Fibroblast of skin of scalp (primary cell): ENCODE measurements at regions not wholly inside any gene's neighbourhood (a gene's known extent, or its start where the extent isn't known, plus 50 kb on each side); places are given as distances from the start of the nearest gene placed in this dataset.

Experiments
- DNase-seq: peaks from one replicate; pipeline ENCODE4 v3.0.0-alpha.2; 2013

GRCh38 chr2:117396161-117396560 is 418.3 kb upstream of the DDX18 start:
- DNase-seq = no peak

DNA sequence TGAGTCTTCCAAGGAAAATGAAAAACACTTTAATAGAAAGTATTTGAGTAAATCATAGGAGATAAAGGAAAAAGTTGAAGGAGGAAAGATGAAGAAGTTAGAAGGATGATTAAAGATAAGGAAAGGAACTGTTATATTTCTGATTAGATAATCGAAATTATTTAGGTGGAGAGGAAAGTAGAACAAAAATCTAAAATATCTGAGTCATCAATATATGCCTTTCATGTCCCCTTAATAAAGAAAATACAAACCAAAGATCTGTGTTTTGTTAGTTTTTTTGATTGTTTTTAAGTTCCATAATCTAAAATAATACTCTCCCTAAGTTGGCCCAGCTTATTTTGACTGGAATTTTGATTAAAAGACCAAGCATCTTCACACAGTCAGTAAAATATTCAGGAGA is 412.9 kb upstream of the DDX18 start:
- no peak for DNase-seq

DNA sequence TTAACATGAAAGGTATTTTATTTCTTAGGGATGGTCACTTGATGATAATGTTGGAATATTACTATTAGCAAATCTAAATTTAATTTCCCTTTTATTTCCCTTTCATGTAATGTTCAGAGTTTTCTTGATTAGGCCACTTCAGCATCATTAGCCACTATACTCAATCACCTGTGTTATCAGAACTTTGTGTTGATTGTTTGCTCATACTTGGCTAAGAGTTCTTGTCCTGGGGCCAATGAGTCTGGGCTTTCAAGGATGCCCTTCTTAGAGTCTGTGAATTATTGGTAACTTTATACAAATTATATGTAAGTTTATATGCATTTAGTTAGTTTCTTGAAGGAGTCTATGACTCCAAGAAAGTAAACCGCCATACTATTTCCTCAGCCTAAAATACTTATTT is 408.0 kb upstream of the DDX18 start:
- no peak for DNase-seq

DNA sequence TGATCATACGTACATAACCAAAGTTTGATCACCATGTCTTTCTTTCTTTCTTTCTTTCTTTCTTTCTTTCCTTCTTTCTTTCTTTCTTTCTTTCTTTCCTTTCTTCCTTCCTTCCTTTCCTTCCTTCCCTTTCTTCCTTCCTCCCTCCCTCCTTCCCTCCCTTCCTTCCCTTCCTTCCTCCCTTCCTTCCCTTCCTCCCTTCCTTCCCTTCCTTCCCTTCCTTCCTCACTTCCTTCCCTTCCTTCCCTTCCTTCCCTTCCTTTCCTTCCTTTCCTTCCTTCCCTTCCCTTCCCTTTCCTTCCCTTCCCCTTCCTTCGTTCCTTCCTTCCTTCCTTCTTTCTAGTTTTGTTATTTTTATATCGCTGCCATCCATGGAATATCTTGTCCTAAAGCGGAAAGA is 406.7 kb upstream of the DDX18 start:
- no peak for DNase-seq

GRCh38 chr2:117409443-117409842 is 405.0 kb upstream of the DDX18 start:
- DNase-seq = no peak

DNA sequence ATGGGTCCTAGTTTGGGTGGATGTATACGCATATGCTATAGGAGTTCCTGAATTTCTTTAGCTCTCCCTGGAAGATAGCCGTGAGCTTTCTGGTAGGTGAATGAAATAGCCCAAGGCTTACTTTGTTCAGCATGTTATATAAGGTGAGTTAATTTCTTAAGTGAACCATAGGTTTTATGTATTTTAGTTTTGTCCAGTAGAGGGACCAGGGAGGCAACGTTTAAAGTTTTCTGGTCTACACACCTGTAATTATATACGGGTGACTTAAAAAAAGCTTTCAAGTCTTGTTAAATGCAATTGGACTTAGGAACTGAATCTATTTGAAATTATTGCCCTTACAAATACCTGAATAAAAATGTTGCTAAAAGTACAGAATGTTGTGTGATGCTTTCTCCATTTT is 402.5 kb upstream of the DDX18 start:
- no peak for DNase-seq

- DNase-seq = no peak
Measured at GRCh38 chr2:117432746-117433145, 381.7 kb upstream of the DDX18 start.

DNA sequence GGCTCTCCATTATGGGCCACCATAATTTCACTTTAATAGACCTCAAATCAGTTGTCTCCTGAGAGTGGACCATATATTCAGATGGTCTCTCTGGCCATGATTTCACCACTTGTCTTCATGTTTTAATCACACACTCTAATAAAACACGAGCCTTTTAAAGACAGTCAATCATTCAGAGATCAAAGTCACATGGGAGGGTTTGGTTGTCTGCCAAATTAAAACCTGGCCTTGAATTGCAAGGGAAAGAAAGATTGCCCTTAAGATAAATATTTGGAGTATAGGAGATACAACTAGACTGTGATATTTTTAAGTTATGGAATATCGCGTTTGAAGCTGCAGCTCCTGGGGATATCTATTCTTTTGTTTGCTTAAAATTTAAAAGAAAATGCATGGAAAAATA is 377.8 kb upstream of the DDX18 start:
- DNase-seq = no peak

DNA sequence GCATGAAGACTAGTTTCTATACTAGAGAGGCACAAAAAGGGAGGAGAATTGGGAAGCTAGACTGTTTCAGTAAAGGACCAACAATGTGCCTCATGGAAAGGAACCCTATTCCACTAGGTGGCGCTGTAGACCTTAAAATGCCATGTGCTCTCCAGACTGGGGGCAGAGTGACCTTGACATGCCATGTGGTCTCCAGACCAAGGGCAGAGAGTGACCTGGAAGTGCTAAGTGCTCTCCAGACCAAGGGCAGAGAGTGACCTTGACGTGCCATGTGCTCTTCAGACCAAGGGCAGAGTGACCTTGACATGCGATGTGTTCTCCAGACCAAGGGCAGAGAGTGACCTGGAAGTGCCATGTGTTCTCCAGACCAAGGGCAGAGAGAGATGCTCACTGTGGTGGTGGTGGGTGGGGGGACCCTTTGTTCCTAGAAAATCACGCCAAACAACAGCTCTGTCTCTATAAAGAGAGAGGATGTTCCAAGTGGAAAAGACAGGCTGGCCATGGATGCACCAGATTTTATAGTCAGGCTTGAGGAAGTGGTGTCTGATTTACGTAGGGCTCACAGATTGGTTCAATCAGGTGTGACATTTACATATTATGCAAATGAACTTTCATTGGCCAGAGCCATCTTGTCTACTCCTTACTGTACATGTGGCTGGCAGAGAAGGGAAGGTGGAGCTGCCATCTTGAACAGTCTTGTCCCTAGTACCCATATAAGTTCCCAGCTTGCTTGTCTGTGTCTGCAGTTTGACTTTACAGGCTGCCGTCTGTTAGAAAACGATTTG is 344.0 kb upstream of the DDX18 start:
- DNase-seq = no peak

- DNase-seq = no peak
Measured at GRCh38 chr2:117481608-117482007, 332.9 kb upstream of the DDX18 start.

DNA sequence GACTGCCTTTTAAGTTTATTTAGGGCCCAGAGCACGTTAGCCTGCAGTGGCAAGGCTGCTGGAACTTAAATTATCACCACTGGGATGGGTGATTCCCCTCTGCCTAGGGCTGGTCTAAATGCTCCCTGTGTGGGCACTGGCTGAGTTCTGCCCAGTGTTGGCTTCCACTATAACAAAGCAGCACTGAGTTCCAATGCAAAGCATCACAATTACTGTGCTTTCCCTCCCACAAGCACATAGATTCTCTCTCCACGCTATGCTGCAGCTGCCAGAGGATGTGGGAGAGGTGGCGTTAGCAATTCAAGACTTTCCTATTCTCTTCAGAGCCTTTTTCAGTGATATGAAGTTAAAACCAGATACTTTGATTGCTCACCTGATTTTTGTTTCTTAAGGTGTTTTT is 328.9 kb upstream of the DDX18 start:
- DNase-seq = no peak

- no peak for DNase-seq
Measured at GRCh38 chr2:117486081-117486480, 328.4 kb upstream of the DDX18 start.

- DNase-seq = no peak
Measured at GRCh38 chr2:117492209-117492851, 322.2 kb upstream of the DDX18 start.

DNA sequence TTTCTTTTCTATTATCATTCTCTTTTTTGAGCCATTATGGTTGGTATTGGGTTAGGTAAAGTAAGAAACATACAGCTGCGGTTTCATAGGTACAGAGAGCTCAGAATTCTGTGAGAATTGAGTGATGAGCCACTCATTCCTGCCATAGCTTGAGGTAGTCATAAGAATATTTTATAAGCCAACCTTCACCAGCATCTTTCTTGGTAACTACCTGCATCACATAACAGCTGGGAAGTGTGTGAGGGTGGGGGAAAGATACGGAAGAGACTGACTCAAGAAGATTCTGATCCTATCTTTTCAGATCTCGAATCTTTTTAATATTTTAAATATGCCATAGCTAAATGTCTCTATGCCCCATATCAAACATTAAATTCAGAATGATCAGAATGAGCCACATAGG is 313.8 kb upstream of the DDX18 start:
- no peak for DNase-seq

- DNase-seq = no peak
Measured at GRCh38 chr2:117502121-117502520, 312.4 kb upstream of the DDX18 start.

- no peak for DNase-seq
Measured at GRCh38 chr2:117512307-117512706, 302.2 kb upstream of the DDX18 start.

GRCh38 chr2:117514371-117514770 is 300.1 kb upstream of the DDX18 start:
- no peak for DNase-seq

GRCh38 chr2:117519238-117519637 is 295.3 kb upstream of the DDX18 start:
- DNase-seq = no peak

DNA sequence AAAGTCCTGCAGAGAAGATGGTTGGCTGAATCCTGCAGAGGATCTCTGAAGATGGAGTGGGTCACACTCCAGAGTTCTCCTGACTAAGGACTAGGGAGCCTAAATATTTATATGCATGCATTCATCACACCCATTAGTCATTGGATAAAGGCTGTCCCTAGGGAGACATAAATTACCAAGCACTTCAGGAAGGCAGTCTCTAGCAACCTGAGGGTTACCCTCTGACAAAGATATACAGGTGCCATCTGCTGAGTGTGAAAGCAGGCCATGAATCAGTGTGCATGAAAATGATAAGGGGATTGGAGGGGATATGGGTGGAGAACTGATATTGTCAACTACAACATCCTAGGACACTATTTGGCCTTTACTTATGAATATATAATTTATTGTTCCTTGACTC is 294.8 kb upstream of the DDX18 start:
- DNase-seq = no peak

DNA sequence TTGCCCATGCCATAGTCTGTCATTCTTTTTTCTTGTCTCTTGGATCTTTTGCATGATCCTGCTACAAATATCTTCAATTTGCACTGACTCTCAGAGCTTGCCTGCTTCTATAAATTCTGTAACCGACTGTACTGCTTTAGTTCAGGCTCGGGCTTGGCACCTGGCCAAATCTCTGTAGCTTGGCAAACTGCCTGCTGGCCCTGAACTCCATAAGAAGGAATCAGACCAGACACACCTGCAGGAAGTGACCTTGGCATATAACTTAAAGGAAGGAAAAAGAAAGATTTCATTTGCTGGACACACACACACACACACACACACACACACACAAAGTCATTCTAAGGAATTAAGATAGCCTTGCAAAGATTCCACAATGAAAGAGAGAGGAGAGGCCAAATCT is 291.2 kb upstream of the DDX18 start:
- DNase-seq = no peak

DNA sequence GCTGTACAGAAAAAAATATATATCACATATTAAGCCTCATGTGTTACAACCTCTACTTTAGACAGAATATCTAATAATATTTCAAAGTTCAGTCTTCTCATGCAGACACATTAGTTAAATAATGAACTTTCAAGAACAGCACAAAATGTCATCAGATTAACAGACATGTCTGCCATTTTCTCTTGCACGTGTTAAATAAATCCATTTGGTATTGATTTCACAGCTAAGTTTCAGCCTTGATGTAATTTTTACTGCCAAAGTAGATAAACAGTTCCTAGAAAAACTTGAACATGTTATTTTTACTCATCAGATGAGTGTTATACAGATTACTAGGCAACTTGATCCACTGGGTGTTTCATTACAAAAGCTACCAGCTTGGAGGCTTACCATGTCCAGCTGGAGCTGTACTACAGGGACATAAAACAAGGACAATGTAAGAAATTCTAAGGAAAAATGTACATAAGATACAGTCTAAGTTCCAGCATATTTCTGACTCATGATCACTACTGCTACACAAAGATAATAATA is 290.7 kb upstream of the DDX18 start:
- no peak for DNase-seq

DNA sequence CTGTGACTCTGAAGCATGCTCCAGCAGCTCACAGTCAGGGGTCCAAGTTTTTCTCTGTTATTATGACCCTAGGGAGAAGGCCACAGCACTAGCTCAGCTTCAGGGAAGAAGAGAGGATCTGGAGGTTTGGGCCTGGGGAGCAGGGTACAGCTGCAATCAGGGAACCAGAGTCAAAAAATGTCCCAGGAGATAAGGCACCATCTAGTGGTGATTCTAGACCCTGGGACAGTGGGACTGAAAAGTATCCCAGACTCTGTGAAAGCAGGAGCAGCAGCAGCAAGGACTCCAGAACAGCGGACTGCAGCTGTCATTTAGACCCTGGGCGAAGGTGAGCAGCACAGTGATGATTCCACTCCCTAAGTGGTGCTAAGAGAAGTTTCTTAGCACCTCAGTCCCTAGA is 278.4 kb upstream of the DDX18 start:
- no peak for DNase-seq

DNA sequence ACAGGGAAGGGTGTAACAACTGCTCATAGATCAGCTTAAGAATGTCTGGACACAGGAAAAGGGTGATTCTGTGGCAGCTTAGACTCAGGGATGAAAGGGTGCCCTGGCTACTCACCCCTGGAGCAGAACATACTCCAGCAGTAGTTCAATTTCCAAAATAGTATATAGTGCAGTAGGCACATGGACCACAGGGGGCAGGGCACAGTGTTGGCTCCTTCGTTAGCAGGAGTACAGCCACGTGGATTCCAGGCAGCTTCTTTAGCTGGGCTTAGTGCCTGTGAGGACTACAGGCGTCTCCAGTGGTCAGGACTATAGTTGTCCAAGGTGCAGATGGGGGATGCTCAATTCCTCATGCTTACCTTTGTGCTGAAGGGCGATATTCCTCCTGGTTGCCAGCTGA is 277.5 kb upstream of the DDX18 start:
- no peak for DNase-seq

DNA sequence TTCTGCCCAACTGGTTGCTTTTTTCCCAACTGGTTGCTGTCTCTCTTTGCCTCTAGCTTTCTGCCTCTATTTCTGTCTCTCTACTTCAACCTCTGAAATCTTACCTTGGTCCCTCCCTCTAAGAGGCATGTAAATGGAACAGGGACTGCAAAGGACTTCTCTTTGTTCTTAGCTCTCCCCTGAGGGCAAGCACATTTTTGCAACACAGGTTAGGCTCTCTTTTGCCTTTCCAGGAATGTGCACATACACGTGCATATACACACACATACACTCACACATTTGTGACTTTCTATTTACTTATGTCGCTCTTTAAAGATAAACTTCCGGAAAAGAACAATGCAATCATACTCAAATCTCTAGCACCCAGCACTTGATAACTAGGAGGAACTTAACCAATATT is 262.6 kb upstream of the DDX18 start:
- DNase-seq = no peak
